Endodermal cell (in vitro differentiated cells): ENCODE measurements at regions not wholly inside any gene's neighbourhood (a gene's known extent, or its start where the extent isn't known, plus 50 kb on each side); places are given as distances from the start of the nearest gene placed in this dataset.

Experiments
- DNase-seq: peaks from one replicate; pipeline ENCODE4 v3.0.0-alpha.2; 2017
- H3K27ac ChIP-seq: 2 replicates; pipeline ENCODE4 v1.5.1; 2013; ENCODE audit warnings: mild to moderate bottlenecking, low read depth, low read length, moderate library complexity
- H3K27me3 ChIP-seq: 2 replicates; pipeline ENCODE4 v1.6.1; 2013; ENCODE audit warnings: mild to moderate bottlenecking, low read length, moderate library complexity; ENCODE audit not compliant: insufficient read depth, control insufficient read depth, poor library complexity, severe bottlenecking
- H3K36me3 ChIP-seq: 2 replicates; pipeline ENCODE4 v1.7.0; 2013; ENCODE audit warnings: mild to moderate bottlenecking, low read length, moderate library complexity; ENCODE audit not compliant: control insufficient read depth, insufficient read depth
- H3K4me1 ChIP-seq: one replicate; pipeline ENCODE4 v1.7.0; 2013; ENCODE audit warnings: low read length; ENCODE audit not compliant: control insufficient read depth, insufficient read depth
- H3K4me3 ChIP-seq: 2 replicates; pipeline ENCODE4 v1.5.1; 2013; ENCODE audit warnings: mild to moderate bottlenecking, low read length, moderate library complexity
- H3K9ac ChIP-seq: 2 replicates; pipeline ENCODE4 v1.6.1; 2013; ENCODE audit warnings: mild to moderate bottlenecking, low read length, moderate library complexity; ENCODE audit not compliant: poor library complexity, severe bottlenecking; ENCODE audit errors: extremely low read depth
- H3K9me3 ChIP-seq: 2 replicates; pipeline ENCODE4 v1.6.1; 2013; ENCODE audit warnings: mild to moderate bottlenecking, low read length, moderate library complexity; ENCODE audit not compliant: control insufficient read depth
- H3K27ac Mint-ChIP-seq: 2 replicates; pipeline ENCODE4 v1.8.0; 2020; ENCODE audit warnings: mixed read lengths
- H3K27me3 Mint-ChIP-seq: 2 replicates; pipeline ENCODE4 v1.8.0; 2021; ENCODE audit warnings: mild to moderate bottlenecking, mixed read lengths; ENCODE audit not compliant: insufficient read depth
- H3K36me3 Mint-ChIP-seq: 2 replicates; pipeline ENCODE4 v1.8.0; 2020; ENCODE audit warnings: low read depth, mixed read lengths
- H3K4me1 Mint-ChIP-seq: 2 replicates; pipeline ENCODE4 v1.8.0; 2020; ENCODE audit warnings: mixed read lengths
- H3K4me3 Mint-ChIP-seq: 2 replicates; pipeline ENCODE4 v1.8.0; 2020; ENCODE audit warnings: mild to moderate bottlenecking, moderate library complexity, mixed read lengths
- H3K9me3 Mint-ChIP-seq: 2 replicates; pipeline ENCODE4 v1.8.0; 2020; ENCODE audit warnings: mild to moderate bottlenecking, mixed read lengths
- WGBS, 2 experiments: methylation state at CpG; one replicate each; pipeline versions ENCODE4 v1.1.5 to v1.1.7; 2013; ENCODE audit warnings: missing lambda C conversion rate in 2 of 2, mixed read lengths in 1 of 2; ENCODE audit not compliant: insufficient coverage in 1 of 2, insufficient read length in 1 of 2; 5-methylcytosine and 5-hydroxymethylcytosine counted together
- TF ChIP-seq, protein P1 (sequence below): fragments of 200-600 bp; sonication (generic); conservative IDR thresholded peaks from 2 replicates; pipeline ENCODE4 v1.5.0; 2021; ENCODE audit warnings: antibody characterized with exemption, mild to moderate bottlenecking

DNA sequence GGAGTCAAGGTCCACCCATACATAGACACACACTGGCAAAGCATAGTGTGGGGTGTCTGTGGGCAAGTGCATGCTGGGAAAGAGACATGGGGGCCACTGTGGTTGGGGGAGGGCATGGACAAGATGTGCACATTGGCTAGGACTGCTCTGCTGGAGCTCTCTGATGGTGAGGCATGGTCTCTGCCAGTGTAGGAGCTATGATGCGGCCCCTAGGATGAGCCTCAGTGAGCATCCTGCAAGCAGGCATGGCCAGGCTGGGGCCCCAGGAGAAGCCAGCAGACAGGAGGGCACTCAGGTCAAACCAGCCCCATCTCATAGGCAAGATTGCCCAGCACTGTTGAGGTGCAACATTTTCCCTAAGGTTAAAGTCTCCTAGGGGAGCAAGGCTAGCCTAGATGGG lies 489.4 kb downstream of the DNAJB9 start:
- peak; percentile 51 for DNase-seq
- Histone ChIP-seq H3K36me3 (no peaks in the 10 kb centered on the region), H3K9ac (no peak overlapping the region), H3K4me1 (peaks cover 2% of the 10 kb centered on the region), H3K4me3 (no peak overlapping the region), H3K9me3 (no peaks in the 10 kb centered on the region), H3K27ac (no peak overlapping the region), H3K27me3 (no peaks in the 10 kb centered on the region)
- Mint-ChIP-seq H3K27ac (no peak overlapping the region), H3K27me3 (no peaks in the 10 kb centered on the region), H3K4me3 (no peak overlapping the region), H3K36me3 (no peaks in the 10 kb centered on the region), H3K9me3 (no peaks in the 10 kb centered on the region), H3K4me1 (no peaks in the 10 kb centered on the region)
- TF ChIP-seq, protein P1, sequence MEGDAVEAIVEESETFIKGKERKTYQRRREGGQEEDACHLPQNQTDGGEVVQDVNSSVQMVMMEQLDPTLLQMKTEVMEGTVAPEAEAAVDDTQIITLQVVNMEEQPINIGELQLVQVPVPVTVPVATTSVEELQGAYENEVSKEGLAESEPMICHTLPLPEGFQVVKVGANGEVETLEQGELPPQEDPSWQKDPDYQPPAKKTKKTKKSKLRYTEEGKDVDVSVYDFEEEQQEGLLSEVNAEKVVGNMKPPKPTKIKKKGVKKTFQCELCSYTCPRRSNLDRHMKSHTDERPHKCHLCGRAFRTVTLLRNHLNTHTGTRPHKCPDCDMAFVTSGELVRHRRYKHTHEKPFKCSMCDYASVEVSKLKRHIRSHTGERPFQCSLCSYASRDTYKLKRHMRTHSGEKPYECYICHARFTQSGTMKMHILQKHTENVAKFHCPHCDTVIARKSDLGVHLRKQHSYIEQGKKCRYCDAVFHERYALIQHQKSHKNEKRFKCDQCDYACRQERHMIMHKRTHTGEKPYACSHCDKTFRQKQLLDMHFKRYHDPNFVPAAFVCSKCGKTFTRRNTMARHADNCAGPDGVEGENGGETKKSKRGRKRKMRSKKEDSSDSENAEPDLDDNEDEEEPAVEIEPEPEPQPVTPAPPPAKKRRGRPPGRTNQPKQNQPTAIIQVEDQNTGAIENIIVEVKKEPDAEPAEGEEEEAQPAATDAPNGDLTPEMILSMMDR: peak; percentile 25
- 95% methylated on average over 1 of the region's 1 CpG; no CpG with 5 or more reads in 1 of the 2 experiments for WGBS, 2 experiments

DNA sequence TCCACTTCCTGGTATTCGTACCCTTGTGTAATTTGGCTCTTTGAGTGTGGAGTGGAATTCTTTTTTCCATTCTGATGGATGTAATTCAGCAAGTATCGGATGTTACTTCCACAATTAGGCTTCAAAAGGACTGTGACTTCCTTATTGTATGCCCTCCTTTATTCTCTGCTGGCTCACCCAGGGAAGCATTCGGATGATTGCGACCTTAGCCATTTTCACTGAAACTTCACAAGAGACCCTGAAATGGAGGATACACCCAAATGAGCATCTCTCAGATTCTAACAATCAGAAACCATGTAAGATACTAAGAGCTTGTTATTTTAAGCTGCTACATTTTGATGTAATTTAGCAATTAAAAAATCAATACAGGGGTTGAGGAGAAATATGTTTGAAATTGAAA lies 493.1 kb downstream of the DNAJB9 start:
- Histone ChIP-seq H3K36me3 (no peaks in the 10 kb centered on the region), H3K27ac (no peak overlapping the region), H3K4me1 (no peaks in the 10 kb centered on the region), H3K9ac (no peak overlapping the region), H3K4me3 (no peak overlapping the region), H3K9me3 (no peaks in the 10 kb centered on the region), H3K27me3 (no peaks in the 10 kb centered on the region)
- DNase-seq: no peak
- Mint-ChIP-seq H3K27me3 (no peaks in the 10 kb centered on the region), H3K27ac (no peak overlapping the region), H3K9me3 (no peaks in the 10 kb centered on the region), H3K36me3 (no peaks in the 10 kb centered on the region), H3K4me3 (no peak overlapping the region), H3K4me1 (no peaks in the 10 kb centered on the region)
- WGBS, 2 experiments: 88% methylated on average over 4 of the region's 4 CpGs; no CpG with 5 or more reads in 1 of the 2 experiments
- TF ChIP-seq, protein P1: no peak

DNA sequence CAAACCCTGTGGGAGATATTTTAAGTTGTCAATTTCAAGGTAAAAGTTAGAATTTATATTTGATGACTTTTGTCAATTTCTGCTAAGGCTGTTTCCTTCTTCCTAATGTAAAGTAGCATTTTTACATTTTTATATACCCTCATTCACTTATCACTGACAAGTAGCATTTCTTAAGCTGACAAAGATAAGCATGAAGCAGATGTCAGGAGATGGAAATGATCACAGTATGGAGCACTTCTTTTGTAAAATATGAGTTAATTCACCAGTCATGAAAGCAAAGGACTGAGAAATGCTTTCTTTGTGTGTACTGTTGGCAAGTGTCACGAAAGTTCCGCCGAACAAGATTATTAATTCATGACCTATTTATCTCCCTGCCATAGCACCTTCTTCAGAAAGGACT lies 503.9 kb downstream of the DNAJB9 start:
- Histone ChIP-seq H3K4me1 (no peaks in the 10 kb centered on the region), H3K4me3 (no peak overlapping the region), H3K36me3 (no peaks in the 10 kb centered on the region), H3K9me3 (no peaks in the 10 kb centered on the region), H3K27ac (no peak overlapping the region), H3K27me3 (no peaks in the 10 kb centered on the region), H3K9ac (no peak overlapping the region)
- Mint-ChIP-seq H3K27me3 (no peaks in the 10 kb centered on the region), H3K4me1 (no peaks in the 10 kb centered on the region), H3K27ac (no peak overlapping the region), H3K36me3 (no peaks in the 10 kb centered on the region), H3K9me3 (no peaks in the 10 kb centered on the region), H3K4me3 (no peak overlapping the region)
- 87% methylated on average over 3 of the region's 3 CpGs; no CpG with 5 or more reads in 1 of the 2 experiments for WGBS, 2 experiments
- TF ChIP-seq, protein P1: no peak
- no peak for DNase-seq
